Left hindlimb (tissue), 1 donor: ENCODE measurements at regions not wholly inside any gene's neighbourhood (a gene's known extent, or its start where the extent isn't known, plus 50 kb on each side); places are given as distances from the start of the nearest gene placed in this dataset.

Source experiments
- DNase-seq: peaks from one replicate; pipeline ENCODE4 v3.0.0-alpha.2; 2018

DNA sequence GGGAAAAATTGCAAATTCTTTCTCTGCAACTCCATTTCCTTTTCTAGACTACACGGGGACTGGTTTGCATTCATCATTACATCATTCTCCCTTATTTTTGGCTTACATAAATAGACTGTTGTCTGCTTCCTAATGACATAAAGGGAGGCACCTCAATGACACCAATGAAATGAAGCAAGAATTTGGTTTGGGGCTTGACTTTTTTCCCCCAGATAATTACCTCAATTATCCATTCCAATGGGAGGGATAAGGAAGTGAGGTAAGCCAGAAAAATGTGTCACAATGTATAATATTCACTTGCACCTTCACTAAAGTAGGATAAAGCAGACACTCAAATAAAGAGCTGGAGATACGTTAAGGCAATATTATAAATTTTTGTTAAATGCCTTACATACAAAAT is 240.6 kb upstream of the GRIP1 start:
- DNase-seq = no peak

DNA sequence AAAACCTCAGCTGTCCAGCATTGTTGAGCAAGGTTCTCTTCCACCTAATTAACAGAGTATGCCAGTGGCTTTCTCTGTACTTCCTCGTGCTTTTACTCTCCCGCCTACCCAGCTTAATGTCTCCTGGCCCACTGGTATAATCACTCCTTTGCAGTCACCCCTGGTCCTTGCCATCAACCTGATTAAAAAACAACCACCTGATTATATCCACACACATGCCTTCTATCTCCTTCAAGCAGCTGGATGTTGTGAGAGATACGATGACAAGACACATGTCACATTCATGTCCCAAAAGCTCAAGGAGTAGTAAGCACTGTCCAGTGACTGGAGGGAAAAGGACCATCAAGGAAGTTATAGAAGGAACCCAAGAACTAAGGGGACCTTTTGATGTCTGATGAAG is 241.3 kb upstream of the GRIP1 start:
- no peak for DNase-seq

DNA sequence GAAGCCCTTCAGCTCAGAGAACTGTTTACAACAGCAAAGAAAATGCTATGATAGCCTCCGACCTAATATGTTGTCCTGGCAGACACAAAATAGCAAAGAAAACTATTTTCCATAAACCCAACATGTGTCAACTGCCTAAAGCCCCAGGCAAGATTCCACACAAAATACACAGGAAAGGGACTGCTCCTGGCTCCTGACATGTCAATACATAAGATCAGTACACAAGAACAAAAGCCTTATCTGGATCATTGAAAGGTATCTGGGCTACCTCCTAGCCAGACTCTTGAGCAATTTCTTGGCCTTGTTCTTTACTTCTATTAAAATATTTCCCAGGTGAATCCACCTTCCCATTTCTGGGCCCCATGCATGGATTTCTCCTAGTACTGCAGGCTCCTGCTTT is 242.3 kb upstream of the GRIP1 start:
- no peak for DNase-seq

DNA sequence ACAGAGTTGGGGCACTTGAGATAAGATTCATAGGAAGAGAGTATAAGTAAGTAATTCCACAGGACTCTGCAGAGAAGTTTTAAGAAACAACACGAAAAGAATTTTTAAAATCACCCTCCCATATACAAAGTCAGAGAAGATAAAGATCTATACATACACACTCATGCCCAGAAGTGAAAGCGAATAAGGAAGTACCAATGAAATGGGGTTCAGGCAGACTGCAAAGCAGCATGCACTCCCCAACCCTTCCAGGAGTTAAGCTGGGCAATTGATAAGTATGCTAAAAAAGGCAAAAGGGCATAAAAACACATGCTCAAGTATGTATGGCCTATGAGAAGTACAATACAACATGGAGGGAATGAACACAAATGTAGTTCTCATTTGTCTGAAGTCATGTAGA is 246.2 kb upstream of the GRIP1 start:
- DNase-seq = no peak

DNA sequence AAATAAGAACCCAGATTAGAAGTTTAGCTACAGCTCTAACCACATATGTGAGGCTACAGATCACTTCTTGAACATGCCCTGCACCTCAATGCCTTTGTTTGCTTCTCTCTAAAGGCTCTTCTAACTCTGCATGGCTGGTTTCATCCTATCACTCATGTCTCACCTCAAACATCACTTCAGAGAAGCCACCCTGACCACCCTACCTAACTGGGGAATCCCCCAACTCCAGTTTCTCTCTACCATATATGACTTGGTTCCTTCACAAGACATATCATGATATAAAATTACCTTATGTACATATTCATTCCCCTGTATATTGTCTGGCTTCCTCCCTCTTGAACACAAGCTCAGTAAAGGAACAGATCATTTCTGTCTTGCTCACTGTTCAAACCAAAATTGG is 250.2 kb upstream of the GRIP1 start:
- no peak for DNase-seq

DNA sequence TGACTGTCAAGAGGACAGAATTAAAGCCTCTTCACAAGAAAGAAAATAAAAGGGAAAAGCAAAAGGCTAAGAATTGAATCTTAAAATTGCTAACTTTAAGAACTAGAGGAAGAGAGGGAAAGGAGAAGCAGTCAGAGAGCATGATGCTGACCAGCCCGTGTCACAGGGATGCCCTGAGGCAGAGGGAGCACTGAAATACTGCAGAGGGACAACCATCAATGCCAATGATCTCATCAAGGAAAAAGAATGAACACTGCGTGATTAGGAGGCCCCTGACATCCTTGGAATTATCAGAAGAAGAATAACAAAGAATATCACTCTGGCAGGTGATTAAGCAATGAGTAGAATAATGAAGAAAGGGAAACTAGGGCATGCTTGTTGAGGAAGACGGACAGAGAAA is 252.2 kb upstream of the GRIP1 start:
- DNase-seq = no peak

DNA sequence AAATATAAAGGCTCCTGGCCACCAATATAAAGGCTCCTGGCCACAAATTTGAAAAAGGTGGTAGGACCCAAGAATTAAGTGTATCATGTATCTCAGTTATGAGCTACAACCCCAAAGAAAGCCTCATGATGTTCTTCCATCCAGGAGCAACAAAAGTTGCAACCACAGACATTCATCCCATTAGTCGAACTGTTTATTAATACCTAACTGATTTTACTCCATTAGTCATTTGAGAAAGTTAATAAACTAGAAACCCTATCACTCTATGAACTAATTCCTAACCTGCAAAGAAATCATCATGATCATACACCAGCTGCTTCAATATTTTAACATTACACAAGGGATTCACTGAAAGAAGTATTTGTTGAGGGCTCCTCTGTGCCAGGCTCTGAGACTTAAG is 253.2 kb upstream of the GRIP1 start:
- DNase-seq = no peak

DNA sequence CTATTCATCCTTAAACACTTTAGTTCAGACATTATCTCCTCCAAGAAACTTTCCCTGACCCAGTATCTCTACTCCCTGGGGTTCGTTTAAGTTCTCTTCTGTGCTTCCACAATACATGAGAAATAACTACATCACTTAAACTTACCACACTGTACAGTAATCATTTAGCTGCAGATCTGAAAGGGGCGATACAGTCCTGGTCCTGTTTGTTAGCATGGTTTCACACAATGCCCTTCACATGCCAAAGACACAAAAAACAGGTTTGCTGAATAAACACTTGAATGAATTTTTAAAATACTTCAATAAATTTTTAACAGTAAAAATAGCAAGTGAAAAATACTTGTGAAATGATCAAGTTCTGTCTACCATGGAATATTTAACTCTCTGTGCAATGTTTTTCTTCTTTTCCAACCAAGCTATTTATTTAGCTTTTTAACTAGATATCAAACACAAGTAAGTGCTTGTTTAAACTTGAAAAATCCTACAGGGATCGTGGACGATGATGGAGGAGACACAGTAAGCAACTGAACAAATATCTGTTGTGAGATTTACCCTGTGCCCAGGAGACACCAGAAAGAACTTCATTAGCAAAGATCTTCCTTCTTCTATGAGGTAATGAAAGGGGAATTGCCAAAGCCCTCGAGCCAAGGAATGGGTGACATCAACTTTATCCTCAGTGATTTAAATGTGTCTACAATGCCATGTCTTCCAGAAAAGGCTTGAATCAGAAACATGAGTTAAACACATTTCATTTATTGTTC is 255.6 kb upstream of the GRIP1 start:
- DNase-seq = no peak

DNA sequence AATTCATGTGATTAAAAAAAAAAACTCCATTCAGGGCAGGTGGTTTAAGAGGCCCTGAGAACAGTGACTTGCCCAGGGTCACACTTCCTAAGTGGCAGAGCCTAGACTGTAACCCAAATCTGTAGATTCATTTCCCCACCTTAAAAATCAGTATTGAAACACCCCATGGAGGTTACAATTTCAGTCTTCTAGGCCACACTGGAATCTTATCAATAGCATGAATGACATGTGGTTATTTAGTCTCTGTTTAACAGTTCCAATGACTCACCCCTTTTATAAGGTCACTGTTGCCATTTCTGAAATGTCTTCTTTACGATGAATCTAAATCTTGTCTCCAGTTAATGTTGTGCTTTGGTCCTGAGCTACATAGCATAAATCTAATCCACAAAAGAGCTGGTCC is 262.3 kb upstream of the GRIP1 start:
- no peak for DNase-seq

DNA sequence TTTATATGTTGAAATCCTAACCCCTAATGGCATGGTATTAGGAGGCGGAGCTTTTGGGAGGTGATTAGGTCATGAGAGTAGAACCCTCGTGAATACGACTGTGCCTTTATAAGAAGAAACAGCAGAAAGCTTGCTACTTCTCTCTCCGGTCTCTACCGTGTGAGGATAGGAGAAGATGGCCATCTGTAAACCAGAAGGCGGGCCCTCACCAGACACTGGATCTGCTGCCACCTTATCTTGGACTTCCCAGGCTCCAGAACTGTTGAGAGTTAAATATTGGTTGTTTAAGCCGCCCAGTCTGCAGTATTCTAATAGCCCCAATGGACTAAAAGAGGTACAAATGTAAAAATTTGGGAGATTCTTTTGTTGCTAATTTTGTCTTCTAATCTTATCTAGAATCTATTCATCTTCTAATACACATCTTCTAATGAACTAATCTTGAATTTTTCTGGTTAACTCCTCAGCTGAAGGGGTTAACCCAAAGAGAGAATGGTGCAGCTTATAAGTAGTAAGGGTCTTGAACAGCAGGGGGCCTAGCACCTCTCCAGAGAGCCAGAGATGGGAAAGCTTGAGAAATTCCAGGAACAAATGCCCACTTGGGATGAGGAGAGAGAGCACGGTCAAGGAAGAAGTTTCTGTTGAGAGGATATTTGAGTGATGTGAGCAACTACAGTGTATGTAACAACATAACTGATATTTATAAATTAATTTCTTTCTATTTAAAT is 264.0 kb upstream of the GRIP1 start:
- no peak for DNase-seq

DNA sequence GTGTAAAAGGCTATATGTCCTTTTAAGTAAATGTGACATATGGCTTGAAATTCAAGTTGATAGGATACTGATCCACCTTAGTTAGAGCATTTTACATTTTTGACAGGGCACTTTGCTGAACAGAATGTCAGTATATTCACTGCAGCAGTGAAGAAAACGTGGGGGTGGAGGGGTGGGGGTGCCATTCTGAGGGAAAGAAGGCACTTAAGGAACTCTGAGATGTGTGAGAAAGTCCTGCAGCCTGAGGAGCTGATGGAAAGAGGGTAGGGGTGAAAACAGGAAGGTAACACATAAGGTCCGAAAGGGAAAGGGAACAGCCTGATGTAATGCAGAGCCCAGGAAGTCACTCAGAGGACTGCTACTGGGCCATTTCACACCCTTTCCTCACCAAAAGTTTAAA is 265.5 kb upstream of the GRIP1 start:
- DNase-seq = no peak

DNA sequence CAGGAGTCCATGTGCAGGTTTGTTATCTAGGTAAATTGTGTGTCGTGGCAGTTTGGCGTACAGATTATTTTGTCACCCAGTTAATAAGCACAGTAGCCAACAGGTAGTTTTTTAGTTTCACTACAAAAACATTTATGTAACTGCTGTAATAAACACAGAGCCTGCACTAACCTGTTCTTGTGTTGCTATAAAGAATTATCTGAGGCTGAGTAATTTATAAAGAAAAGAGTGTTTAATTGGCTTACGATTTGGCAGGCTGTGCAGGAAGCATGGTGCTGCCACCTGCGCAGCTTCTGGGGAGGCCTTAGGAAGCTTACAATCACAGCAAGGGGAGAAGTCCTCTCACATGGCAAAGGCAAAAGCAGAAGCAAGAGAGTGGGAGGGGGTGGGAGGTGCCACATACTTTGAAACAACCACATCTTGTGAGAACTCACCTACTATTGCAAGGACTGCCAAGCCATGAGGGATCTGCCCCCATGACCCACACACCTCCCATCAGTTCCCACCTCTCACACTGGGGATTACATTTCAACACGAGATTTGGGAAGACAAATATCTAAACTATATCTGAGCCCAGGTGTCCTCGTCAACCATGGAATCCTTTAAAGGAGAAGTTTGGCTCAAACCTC is 266.4 kb upstream of the GRIP1 start:
- DNase-seq = no peak

DNA sequence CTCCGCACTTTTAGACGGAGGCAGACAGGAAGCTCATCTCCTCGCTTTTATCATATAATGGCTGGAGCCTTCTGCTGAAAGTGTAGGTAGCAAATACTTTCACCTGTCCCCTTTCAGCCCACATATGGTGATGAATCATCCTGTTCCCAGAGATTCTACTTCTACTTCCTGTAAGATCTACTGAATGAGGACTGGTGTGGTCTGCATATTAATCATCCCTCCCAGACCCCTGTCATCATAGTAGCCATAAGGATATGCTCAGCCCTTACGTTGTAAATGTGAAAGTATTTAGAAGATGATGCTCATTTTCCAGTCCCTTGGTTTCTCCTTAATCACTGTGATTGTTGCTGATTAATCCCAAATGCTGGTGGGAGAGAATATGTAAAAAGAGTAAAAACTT is 268.2 kb upstream of the GRIP1 start:
- no peak for DNase-seq

DNA sequence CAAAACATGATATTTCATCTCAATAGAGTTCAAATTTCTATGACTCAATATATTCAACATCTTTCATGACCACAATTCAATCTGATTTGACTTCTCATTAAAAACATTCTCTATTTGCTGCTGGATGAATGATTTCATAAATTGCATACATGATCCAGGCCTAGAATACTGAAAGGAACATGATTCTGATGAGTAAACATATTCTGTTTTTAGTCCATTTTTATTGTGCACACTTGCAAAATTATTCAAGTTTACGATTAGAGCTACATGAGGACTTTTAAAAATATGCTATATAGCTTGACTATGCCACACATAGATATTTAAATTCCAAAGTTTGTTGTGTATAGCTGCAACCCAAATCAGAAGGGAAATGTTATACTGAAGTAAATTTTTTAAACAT is 273.8 kb upstream of the GRIP1 start:
- DNase-seq = no peak

DNA sequence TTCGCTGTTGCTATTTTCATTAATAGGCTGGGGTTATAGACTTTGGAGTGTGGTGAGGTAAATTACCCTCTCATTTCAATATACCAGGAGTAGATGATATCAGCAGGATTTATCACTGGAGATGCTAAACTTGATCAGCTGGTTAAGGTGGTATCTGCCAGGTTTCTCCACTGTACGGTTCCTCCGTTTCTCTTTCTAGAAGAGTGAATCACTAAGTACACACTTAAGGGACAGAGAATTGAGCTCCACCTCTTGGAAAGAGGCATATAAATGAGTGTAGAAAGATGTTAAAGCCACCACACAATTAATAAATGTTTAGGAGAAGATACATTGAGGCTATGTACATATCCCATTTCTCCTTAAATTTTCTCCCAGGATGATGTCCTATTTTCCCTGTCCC is 277.4 kb upstream of the GRIP1 start:
- DNase-seq = no peak

DNA sequence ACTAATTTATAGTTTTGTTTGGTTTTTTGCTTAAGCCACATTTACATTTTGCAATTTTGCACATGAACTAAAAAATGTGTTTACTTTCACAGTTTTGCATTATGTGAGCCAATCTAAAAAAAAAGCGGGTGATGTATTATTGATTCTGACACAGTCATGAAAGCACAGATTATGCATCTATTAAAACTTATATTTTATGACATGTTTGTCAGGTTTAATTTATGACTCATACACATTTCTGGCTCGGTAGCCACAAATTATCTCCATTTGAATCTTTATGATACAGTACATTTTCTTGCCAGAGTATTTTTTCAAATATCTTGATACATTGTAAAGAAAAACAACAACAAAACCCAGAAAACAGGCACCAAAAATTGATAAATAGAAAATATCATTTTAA is 280.4 kb upstream of the GRIP1 start:
- no peak for DNase-seq

DNA sequence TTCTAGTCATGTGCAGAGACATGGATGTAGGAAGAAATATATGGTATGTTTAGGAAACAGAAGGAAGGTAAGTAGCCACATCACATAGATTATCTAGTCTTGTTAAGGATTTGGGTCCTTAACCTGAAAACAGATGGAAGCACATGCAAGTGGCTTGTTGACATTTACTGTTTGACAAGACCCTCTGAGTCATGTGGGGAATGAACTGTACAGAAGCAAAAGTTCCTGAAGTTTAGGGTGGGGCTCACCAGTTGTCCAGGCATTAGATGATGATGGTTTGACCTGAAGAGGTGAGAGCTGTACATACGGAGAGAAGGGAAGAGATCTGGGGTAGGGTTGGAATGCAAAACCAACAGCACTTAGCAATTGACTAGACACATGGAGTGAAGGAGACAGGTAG is 281.1 kb upstream of the GRIP1 start:
- DNase-seq = no peak

DNA sequence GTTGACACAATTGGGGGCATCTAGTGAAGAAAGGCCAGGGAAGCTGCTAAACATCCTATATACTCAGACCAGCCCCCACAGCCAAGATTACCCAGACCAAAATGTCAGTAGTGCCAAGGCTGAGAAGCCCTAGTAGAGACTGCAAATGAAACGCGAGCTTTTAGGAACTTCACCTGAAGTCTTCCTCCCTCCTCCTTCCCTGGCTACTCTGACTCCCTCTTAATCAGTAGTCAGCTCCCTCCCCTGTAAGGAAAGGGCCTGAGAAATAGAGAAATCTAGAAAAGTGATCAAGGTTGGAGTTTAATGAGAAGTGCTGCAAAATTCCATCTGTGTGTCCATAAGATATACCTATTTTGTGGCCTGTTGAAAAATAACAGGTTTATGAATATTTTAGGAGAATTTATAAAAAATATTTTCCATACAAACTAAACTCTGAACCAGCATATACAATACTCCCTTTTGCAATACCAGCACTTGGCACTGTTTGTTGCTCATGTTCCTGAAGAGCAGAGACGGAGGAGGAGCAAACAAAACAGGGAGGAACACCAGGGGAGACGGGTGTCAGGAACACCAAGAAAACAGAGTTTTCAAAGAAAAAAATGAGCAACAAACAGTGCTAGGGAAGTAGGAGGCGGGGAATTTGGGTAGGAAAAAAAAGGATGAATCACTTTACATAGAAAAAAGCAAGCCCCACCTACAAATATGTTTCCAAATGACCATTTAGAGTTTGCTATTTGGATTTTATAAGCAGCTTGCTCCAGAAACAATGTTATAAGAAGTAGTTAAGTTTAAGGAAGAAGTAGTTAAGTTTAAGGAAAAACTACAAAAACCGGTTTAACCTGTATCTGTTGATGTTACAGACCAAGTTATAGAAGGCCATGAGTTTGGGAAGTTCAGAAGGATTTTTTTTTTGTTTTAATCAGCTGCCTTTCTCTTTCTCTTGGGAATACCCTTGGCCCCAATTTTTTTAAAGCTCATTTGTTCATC is 282.1 kb upstream of the GRIP1 start:
- no peak for DNase-seq

DNA sequence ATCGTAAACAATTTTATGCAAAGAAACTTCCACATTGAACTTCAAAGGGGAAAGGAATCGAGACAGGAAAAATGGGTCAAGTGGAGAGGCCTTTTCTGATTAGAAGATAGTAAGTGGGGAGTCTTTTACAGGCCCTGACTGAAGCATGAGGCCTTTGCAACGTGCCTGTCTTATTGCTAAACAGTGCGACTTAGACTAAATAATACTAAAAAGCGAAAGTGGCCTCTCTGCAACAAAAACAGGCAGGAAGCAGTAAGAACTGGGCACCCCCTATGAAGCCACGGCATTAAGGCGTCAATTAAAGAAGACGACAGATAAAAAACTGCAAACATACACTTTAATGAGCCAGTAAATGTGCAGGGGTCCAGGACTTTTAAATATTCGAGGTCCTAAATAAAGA is 283.4 kb upstream of the GRIP1 start:
- DNase-seq = no peak

DNA sequence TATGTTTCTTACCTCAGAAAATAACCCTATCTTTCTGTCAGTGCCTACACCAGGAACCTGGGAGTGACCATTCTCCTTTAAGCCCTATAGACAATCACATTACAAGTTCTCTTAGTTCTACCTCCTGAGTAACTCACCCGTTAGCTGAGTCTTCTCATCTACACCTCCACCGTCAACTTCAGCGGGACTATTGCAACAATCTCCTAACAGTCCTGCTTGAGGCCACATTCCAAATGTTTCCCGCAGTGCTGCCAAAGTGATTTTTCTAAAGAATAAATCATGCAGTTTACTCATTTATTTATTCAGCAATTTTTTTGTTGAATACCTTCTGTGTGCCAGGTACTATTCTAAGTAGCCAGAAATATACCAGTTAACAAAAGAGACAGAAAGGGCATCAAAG is 285.0 kb upstream of the GRIP1 start:
- no peak for DNase-seq

DNA sequence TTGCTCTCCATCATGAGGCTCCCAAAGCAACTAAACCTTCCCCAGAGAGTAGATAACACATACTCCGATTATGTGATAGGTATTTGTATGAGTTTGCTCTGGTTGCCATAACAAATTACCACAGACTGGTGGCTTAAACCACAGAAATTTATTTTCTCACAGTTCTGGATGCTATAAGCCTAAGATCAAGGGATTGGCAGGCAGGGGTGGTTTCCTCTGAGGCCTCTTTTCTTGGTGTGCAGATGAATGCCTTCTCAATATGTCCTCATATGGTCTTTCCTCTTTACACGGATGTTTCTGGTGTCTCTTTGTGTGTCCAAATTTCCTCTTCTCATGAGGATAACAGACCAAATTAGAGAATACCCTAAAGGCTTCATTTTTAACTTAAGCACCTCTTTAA is 285.8 kb upstream of the GRIP1 start:
- DNase-seq = no peak

DNA sequence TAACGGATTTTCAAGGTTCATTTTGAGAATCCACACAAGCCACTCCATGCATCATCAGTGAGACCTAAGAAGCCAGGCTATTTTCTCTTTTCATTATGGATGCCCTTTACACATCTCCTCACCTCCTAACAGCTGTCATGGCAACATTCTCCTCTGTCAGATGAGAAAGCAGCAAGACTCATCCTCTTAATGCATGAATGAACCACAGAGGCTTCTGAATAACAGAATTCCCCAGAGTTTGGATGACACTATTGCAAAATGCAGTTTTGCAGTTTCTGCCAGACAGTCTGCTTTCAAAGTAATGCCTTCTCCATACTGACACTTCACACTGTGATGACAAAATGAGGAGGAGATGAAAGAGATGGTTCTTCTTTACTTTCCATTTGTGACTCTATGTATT is 286.7 kb upstream of the GRIP1 start:
- no peak for DNase-seq

DNA sequence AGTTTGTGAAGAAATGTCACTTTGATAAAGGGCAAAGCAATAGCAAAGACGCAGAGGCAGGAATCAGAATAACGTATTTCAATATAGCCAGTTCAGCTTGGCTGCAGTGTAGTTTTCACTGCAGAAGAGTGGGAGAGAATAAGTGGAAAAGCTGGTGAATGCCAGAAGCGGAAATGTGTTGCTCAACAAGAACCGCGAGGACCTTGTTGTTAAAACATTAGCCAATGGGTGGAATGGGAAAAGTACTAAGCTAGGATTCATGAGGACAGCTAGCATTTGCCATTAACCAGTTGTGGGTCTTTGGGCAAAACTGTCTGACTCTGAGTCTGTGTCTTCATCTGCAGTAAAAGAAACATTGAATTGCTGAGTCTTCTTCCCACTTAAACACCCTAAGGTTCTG is 292.9 kb upstream of the GRIP1 start:
- no peak for DNase-seq
